Activated T-cell treated with anti-CD3 and anti-CD28 coated beads, Interleukin-2, amount 50 U/mL, for 48 hours (primary cell): ENCODE measurements at regions not wholly inside any gene's neighbourhood (a gene's known extent, or its start where the extent isn't known, plus 50 kb on each side); places are given as distances from the start of the nearest gene placed in this dataset.
A peak's percentile ranks its signal among the peaks of the same experiment; 100 is the strongest.

ENCODE experiments used
- DNase-seq, 2 experiments: peaks; one replicate each; pipeline ENCODE4 v3.0.0-alpha.2; 2020

DNA sequence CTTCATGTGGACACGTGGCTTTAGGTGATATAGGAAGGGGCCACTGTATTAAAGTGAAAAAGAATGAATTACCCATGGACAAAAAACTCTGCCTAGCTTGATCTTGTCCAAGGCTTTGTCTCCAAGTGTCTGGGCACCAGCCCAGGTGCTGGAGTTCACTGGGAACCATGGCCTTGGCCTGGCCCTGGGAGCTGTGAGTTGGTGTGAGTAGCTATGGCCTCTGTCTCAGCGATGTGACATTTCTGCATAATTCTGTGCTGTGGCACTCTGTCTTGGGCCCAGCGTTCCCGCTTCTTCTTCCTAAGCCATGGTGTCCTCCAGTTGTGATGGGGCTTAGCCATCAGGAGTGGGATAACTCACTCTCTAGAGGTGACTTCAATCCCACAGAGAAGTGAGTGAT, 119.0 kb upstream of the PPP2R2D start:
- no peak for DNase-seq

DNA sequence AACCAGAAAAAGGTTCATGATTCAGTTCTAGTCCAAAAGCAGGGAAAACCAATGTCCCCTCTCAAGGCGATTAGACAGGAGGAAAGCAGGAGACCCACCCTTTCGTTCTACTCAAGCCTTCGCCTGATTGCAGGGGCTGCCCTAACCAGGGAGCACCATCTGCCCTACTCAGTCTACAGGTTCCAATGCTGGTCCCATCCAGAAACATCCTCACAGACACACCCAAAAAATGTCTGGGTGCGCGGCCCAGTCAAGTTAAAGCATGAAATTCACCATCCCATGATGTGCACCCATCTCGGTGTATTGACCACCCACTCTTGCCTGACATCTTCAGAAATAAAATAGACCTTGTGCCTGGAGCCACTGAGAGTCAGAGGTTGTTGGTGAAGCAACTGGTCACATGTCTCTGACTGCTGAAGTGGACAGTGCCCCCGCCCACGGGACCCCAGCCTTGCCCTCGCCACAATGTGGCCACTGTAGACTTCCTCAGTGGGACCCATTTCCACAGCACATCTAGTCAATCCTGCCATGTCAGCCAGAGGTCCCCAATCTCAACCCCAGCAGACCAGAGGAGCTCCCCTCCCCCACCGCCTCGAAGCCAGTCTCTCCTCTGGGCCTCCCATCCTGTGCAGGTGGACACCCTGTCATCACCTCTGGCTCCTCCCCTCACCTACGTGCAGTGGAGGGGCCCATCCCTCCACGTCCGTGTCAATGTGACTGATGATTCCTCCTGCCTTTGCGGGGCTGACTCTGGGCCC, 116.3 kb upstream of the PPP2R2D start:
- no peak for DNase-seq

DNA sequence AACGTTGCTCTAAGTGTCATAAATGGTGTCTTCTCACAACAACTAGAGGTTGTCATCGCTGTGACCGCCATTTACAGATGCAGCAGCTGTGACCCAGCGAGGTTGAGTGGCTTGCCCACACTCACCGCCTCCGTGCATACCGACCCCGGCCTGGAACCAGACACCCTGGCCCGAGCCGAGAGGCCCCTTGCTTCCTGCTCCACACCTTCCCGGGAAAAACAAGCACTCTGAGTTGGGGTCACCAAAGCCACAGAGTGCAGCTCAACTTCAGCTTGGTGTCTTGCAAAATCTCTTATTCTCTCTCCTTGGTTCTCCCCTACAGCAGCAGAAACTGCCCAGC, 115.7 kb upstream of the PPP2R2D start:
- no peak for DNase-seq

DNA sequence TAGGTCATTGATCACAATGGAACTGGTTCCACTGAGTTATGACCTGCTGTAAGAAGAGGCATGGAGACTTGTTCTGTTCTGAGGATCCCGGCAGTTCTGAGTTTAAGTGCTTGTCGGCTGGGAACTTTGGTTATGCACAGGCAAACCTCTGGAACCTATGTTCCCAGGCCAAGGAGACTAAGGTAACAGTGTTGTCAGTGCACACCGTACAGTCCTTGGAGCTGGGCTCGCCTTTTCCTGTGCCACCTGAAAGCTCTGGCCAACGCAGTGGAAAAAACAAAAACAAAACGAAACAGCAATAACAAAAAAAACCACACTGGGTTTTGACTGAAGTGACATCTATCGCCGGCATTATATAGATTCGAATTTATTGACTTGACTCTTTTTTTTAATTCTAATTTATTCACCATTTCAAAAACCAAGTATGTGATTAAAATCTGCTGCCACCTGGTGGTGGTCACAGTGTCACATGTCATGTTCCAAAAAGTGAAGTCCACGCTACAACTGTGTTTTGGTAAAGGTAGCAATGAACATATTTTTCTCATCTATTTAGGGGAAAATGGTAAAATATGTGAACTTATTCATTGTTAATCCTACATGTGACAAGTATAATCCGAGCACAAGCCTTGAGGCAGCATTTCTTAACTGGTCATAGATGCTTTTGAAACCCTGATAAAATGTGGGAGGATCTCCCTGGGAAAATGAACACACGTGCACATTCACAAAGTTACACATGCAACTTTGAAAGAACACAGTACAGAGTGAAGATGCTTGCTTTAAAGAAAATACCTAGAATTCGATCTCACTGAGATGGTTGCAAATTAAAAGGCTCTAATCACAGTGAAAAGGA, 113.8 kb upstream of the PPP2R2D start:
- DNase-seq, result peak; percentile 34 to 38

DNA sequence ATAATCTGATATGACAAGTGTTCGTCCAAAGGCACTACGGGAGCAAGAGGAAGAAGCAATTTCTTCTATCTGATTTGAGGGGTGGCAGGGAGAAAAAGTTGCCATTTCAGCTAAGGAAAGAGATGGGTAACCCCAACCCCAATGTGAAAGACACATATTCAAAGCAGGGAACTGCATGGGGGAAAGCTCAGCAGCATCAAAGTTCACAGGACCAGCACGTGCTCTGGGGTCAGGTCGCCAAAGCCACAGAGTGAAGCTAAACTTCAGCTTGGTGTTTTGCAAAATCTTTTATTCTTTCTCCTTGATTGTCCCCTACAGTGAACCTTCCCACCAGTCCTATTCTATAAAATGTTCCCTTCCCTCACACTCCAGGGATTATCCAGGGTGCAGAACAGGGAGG, 112.8 kb upstream of the PPP2R2D start:
- no peak for DNase-seq

DNA sequence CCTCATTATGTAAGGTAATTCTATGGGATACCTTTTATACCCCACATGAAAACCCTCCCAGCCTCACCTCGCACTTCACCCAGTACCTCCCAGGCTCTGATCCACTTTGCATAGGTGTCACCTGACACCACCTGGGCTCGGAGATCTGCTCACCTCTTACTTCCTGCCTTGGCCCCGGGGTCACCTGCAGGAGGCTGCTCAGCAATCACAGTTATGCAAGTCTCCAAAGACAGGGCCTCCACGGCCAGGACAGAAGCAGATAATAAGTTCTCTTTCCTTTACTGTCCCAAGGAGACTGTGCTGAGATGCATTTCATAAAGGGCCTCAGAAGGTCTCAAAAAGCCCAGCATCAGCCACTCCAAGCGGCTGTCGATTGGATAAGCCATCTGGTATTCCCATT, 112.4 kb upstream of the PPP2R2D start:
- no peak for DNase-seq

DNA sequence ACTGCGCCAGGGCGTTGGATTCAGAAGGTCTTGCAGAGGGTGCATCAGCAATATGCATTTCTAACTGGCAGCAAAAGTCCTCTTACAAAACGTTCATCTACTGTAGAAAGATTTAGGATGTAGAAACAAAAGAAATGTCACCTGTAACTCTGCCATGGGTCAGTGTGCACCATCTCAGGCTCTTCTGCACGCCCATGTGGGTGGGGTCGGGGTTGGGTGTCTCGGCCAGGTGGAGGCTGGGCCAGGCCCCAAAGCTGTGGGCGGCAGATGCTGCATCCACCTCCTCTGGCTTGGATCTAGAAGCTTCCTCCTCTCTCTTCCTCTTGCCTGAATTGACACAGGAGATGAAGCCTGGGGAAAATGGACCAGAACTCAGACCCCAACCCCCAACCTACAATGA, 111.3 kb upstream of the PPP2R2D start:
- DNase-seq, result no peak

DNA sequence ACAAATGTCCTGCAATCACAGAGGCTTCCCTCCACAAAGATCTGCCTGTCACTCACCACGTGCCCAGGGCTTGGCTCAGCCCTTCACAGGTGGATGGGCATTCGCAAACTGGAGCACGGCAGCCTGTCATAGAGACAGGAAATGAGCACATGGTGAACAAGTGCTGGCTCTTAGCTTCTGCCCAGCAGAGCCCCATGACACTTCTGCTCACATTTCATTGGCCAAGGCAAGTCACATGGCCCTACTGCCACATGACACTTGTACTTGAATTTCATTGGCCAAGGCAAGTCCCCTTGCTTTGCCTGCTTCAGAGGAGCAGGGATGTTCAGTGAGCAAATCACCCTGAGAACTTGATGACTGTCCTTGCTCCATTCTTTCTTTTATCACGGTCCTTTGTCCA, 110.8 kb upstream of the PPP2R2D start:
- peak; percentile 57 to 59 for DNase-seq

DNA sequence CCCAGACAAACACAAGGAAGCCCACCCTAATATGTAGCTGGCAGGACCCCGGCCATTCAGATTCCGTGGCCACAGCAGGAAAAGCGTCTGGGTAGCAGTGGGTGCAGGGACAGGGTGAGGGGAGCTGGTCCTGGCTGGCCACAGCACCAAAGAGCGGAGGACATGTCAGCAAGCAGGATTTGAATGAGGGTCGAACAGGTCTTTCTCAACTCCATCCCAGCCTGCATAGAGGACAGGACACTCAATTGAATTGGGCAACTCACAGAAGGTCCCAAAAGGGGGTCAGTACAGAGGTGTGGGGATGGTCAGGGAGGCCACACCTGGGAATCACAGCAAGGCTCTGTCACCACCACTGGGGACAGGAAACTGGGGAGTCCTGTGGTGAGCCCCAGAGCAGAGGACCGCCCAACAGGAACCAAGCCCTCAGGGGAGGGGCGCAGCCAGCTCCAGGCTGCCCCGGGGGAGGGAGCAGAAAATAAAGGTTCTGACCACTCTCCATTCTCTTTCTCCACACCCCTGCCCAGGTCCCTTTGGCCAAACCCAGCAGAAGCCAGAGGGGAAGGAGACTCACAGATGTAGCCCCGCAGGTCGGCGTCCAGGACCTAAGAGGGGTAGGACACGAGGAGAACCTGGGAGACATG, 108.7 kb upstream of the PPP2R2D start:
- no peak for DNase-seq

DNA sequence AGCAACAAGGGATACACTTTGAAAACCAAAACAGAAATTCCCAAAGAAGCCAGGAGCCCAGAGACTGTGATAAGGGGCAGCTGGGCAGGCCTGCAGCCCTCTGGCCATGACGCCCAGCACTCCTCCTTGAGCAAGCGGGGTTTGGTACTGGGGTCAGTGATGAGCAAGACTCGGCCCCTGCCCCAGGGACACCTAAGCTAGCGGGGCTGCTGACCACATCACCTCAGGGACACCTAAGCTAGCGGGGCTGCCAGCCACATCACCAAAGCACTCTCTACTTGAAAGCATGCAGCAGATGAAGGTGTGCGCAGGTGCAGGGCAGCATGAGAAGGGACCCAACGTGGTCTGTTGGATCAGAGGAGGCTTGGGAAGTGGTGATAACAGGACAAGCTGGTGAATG, 108.0 kb upstream of the PPP2R2D start:
- no peak for DNase-seq

DNA sequence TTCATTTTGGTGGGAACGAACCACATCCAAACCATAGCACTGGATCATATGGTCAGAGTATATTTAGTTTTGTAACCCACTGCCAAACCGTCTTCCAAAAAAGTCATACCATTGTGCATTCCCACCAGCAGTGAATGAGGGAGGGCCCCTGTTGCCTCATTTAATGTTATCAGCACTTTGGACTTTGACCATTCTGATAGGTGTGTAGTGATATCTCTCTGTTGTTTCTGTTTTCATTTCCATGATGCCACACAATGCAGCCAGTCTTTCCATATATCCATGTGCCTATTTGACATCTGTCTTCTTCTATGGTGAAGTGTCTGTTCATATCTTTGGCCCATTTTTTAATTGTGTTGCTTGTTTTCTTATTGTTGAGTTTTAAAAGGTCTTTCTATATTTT, 105.0 kb upstream of the PPP2R2D start:
- no peak for DNase-seq

DNA sequence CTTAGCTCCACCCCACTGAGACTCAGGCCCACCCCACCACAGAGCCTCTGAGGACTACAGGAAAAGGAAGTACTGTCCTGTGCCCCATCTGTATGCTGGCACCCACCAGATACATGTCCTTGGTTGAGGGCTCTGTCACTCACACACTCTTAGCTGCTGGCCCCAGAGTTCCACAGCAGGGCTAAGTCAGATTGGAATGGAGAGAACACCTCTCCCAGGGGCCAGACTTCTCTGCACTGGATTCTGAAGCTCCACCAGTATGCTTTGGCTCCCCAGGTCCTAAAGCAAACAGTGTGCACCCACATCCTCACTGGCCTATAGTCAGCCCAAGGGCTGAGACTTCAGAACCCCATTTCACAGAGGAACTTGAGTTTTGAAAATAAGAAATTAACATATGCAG, 103.2 kb upstream of the PPP2R2D start:
- no peak for DNase-seq

DNA sequence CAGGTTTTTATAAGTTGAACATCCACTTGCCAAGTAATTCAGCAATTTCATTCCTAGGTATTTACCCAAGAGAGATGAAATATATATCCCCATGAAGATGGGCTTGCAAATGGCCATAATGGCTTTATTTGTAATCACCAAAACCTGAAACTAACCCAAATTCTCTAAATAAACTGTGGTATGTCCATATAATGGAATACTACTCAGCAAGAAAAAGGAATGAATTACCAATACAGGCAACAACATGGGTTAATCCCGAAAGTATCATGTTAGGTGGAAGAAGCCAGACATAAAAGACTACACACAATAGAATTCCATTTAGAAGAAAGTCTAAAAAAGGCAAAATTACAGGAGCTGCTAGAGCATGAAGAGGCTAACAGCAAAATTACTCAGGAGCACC, 101.4 kb upstream of the PPP2R2D start:
- no peak for DNase-seq

DNA sequence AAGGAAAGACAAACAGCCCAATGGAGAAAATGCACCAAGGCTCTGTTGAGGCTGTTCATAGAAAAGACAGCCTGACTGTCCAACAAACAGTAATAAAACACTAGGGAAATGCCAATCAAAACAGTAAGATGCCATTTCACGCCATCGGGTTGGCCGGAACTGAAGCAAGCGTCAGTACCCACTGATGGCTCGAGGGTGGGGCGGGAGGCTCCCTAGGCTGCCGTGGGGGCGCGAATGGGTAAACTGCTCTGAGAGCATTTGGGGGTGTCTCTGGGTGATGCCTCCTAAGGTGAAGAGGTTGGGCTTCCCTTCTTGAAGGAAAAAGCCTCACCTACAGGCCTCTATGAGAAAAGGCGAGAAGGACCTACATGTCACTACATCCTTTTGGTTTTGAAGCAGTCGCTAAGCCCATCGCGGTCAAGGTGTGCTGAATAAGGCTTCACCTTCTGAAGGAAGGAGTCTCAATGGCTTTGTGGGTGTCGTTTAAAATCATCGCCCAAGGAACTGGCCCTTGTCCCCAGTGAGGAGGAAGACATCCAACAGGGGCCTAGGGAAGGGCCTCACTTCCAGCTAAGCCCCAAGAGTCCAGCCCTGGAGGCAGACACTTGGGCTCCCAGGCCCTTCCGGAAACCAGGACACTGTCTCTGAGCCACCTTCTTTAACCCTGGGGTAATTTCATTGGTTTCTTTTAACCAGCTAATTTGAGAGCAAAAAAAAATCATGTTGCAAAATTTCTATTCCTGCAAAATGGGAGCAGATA, 98.5 kb upstream of the PPP2R2D start:
- no peak for DNase-seq

DNA sequence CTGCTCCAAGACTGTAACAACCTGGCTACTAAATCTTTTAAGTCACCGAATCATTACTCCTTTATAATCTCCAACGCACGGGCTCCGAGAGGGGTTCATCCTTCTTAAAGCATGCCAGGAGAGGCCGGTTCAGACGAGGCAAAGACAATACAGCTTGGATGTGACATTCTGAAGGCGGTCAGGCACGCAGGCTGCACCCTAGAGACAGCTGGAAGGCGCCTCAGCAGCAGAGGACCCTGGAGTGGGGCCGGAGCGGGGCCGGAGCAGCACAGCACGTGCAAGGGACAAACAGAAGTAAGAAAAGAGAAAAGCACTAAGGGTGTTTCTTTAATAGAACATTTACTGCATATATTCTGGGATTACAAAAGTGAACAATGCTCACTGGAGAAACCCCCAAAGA, 97.8 kb upstream of the PPP2R2D start:
- no peak for DNase-seq

DNA sequence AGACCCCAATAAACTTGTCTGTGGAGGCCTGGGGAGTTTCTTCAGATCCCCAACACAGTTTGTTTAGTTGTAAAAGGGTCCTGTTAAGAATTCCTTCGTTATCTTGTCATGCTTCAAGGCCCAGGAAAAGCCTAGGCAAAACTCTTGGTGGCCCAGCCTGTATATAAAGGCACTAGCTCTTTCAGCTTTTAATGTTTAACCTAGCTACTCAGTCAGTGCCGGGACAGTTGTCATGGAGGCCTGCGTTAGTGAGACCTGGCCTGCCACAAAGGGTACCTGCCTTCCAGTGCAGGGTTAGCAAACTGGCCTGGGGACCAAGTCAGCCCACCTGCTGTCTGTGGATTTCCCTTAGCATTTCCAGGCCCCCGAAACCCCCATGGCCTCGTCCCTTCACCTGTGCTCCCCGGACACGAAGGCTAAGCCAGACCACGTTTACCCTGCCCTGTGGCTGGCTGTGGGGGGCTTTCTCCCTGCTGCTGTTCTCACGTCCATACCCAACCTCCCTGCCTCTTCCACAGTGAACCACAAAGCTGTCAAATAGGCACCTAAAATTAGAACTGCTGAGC, 96.9 kb upstream of the PPP2R2D start:
- DNase-seq, result no peak

DNA sequence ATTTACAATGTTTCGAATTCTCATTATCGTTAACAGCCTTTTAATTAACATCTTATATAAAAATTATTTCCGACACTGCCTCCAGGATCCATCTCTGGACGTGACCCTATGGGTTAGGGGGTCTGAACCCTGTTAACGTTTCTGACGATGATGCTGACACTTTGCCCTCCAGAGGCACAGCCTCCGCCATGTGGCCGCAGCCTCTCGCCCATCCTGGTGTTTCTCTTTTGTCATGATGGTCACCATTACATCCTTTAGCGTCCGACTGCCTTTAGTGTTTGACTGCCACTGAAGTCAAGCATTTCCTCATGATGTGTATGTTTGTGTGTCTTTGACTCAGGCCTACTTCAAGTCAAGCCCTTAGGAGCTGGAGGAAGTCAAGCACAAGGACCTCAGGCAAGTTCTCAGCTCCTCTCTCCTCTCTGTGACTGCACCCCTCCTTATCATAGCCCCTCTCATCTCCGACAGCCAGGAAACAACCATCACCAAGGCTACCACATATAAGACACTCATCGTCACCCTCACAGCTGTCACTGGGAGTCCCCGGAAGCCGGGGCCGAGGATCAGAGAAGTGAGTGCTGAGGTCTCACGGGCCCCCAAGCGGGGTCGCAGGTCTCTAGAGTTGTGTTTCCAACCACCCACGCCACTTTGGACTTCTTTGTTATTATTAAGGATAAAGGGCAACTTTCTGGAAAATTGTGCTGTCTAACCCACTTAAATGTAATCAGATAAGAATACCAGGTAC, 96.1 kb upstream of the PPP2R2D start:
- DNase-seq, result no peak

DNA sequence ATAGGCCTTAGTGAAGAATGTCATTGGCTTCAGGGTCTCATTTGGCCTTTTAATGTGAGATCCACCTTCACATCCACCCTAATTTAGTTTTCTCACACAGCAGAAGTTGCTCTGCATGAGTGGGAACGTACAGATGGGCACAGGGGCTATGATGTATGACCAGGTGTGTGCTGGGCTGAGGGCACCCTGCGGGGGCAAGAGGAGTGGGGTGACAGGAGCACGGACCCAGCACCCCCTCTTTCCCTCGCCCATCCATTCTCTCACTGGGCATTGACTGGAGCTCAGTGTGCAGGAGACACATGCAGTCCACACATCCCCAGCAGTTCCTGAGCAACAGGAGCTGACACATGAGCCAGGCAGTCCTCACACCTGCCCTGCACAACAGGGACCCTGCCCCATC, 95.1 kb upstream of the PPP2R2D start:
- DNase-seq, result no peak

DNA sequence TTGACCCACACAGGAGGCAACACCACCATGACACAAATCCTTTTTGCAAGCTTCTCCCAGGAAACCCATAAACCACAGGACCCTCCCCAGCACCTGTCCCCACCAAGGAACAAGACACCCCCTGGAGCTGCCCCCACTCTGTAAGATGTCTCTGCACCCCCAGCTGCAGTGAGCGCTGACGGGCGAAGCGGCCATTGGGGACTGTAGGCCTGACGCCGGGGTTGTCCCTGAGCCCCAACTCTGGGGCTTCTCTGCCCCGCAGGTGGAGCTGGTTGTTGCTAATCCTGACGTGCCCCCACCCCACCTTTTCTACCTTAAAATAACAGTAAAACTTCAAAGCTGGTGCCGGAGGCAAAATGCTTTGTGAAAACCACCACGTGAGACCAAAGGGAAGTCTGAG, 94.7 kb upstream of the PPP2R2D start:
- no peak for DNase-seq

DNA sequence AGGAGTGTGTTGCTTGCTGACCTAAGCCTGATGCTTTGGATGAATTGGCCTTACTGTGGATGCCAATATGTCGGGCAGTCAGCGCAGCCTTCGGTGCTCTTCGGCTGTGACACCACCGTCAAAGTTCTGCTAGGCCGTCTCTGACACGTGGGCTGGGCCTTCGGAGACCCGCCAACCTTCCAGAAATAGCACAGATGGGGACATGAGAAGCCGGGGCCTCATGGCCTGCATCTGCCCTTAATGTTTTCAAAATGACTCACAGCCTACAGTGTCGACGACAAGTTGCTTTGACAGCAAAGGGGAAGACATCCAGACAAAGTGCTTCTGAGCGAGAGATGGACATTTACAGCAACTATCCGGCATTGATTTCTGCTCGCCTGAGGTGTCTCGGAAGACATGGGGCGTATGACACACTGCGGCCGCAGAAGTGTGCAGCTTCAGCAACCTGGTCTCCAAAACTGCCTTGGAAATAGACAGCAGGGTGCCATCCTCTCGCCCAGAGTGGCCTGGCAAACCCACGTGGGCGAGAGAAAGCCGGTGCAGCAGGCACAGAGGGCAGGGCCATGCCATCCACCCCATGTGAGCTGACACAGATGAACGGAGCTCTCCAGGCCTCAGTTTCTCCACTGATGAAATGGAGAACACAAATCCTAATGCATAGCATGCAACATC, 94.0 kb upstream of the PPP2R2D start:
- DNase-seq, result no peak

DNA sequence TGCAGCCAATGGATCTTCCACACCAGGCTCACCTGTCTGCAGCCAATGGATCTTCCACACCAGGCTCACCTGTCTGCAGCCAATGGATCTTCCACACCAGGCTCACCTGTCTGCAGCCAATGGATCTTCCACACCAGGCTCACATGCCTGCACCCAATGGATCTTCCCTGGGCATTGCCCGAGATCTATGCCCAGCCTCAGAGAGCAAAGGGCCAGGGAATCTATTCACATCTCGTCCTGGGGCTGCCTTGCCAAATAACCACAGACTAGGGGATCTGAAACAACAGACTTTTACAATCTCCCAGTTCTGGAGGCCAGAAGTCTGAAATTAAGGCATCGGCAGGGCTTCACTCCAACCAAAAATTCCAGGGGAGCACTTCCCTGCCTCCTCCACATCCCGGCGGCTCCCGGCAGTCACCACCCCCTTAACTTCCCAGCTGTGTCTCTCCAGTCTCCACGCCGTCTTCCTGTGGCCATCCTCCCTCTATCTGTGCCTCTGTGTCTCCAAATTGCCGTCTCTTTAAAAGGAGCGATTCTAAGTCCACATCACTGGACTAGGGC, 92.4 kb upstream of the PPP2R2D start:
- no peak for DNase-seq
